ENCODE measurements at regions not wholly inside any gene's neighbourhood (a gene's known extent, or its start where the extent isn't known, plus 50 kb on each side); places are given as distances from the start of the nearest gene placed in this dataset.

DNA sequence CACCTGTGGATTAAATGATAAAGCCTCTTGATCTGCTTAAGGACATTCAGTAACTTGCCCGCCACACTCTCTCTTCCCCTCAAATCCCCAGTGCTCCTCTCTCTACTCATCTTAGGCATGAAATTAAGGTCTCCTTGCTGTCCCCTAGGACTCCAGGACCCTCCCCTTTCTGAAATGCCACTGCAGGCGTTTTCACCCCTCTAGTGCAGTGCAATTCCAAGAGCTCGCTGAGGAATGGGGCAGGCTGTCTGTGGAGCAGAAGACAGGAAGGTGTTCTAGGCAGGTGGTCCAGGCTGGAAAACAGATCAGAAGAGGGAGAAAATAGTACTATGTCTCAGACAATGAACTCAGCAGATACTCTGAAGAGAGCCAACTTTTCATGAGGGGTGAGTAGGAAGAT lies 55.8 kb upstream of the ARHGAP42 start:
- Mint-ChIP-seq H3K27ac (ENCODE audit: unreplicated experiment) (no peak overlapping the region), H3K4me1 (ENCODE audit: low read depth, unreplicated experiment) (peaks cover 33% of the 10 kb centered on the region), H3K27me3 (ENCODE audit: unreplicated experiment) (no peaks in the 10 kb centered on the region), H3K36me3 (ENCODE audit: unreplicated experiment) (no peaks in the 10 kb centered on the region), H3K4me3 (ENCODE audit: unreplicated experiment) (no peak overlapping the region), H3K9me3 (ENCODE audit: unreplicated experiment) (no peaks in the 10 kb centered on the region)
- TF ChIP-seq, protein P1, sequence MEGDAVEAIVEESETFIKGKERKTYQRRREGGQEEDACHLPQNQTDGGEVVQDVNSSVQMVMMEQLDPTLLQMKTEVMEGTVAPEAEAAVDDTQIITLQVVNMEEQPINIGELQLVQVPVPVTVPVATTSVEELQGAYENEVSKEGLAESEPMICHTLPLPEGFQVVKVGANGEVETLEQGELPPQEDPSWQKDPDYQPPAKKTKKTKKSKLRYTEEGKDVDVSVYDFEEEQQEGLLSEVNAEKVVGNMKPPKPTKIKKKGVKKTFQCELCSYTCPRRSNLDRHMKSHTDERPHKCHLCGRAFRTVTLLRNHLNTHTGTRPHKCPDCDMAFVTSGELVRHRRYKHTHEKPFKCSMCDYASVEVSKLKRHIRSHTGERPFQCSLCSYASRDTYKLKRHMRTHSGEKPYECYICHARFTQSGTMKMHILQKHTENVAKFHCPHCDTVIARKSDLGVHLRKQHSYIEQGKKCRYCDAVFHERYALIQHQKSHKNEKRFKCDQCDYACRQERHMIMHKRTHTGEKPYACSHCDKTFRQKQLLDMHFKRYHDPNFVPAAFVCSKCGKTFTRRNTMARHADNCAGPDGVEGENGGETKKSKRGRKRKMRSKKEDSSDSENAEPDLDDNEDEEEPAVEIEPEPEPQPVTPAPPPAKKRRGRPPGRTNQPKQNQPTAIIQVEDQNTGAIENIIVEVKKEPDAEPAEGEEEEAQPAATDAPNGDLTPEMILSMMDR (IDR thresholded peaks at IDR 0.05; ENCODE audit: partially characterized antibody, unreplicated experiment) = no peak
- DNase-seq = no peak

DNA sequence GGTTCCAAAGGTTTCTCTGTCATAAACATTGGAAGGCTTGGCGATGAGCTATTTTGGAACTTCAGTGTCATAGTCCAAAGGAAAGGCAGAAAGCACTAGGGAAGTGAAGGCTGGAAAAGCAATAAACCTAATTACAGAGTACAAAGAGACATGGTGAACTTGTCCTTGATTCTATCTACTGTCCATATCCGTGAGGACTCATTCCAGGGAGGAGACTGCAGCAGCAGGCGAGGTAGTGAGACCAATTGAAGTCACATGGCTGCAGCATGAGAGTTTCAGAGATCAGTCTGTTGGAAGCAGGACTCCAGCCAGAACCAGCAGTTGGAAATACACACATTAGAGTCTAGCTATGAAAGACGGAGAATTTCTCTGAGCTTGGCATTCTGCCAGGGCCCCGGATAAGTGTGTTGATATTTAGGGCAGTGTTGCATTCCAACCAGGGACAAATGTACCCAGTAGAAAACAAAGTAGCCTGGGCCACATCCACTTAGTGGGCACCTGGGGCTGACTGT lies 54.1 kb upstream of the ARHGAP42 start:
- H3K27ac Mint-ChIP-seq (ENCODE audit: unreplicated experiment) = no peak overlapping the region
- H3K27me3 Mint-ChIP-seq (ENCODE audit: unreplicated experiment) = peaks cover 4% of the 10 kb centered on the region
- no peak for DNase-seq
- H3K4me1 Mint-ChIP-seq (ENCODE audit: low read depth, unreplicated experiment) = peaks cover 42% of the 10 kb centered on the region
- TF ChIP-seq, protein P1 (IDR thresholded peaks at IDR 0.05; ENCODE audit: partially characterized antibody, unreplicated experiment) = no peak
- peaks cover 8% of the 10 kb centered on the region for H3K9me3 Mint-ChIP-seq (ENCODE audit: unreplicated experiment)
- H3K36me3 Mint-ChIP-seq (ENCODE audit: unreplicated experiment) = peaks cover 5% of the 10 kb centered on the region
- H3K4me3 Mint-ChIP-seq (ENCODE audit: unreplicated experiment) = no peak overlapping the region

DNA sequence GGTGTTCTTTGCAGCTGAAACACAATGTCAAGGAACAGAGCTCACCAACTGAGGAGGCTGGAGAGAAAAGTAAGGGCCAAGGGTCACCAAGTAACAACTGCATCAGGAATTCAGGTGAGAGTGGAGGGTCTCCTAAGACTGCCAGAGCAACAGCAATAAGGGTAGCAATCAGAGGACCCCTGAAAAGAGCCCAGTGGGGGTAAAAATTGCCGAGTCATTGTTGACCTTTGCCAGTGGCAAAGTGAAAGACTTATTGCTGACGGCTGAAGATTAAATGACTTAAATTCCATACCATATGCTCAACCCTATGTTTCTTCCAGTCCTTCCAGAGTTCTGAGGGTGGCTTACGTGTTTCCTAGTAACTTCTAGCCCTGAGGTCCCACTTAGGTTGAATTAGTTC lies 51.9 kb upstream of the ARHGAP42 start:
- Mint-ChIP-seq H3K4me3 (ENCODE audit: unreplicated experiment) (no peak overlapping the region), H3K36me3 (ENCODE audit: unreplicated experiment) (peaks cover 5% of the 10 kb centered on the region), H3K9me3 (ENCODE audit: unreplicated experiment) (peaks cover 8% of the 10 kb centered on the region), H3K27ac (ENCODE audit: unreplicated experiment) (no peak overlapping the region), H3K27me3 (ENCODE audit: unreplicated experiment) (peaks cover 4% of the 10 kb centered on the region), H3K4me1 (ENCODE audit: low read depth, unreplicated experiment) (peaks cover 43% of the 10 kb centered on the region)
- TF ChIP-seq, protein P1 (IDR thresholded peaks at IDR 0.05; ENCODE audit: partially characterized antibody, unreplicated experiment) = no peak
- no peak for DNase-seq

DNA sequence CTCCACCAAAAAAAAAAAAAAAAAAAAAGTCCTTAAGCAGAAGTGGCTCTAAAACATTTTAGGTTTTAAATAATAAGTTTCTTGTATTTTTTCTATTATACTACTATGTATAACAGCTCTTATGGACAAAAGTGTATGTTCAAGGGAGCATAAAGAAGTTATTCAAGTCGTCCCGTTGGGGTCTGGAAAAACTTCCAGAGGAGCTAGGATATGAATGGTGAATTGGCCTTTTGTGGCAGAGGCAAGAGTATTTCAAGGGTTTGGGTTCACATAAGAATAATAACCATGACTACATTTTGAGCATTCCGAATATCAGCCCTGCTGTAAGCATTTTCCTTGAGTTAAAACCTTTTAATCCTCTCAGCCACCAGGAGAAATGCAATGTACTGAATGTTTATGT lies 50.6 kb upstream of the ARHGAP42 start:
- Mint-ChIP-seq H3K9me3 (ENCODE audit: unreplicated experiment) (peaks cover 8% of the 10 kb centered on the region), H3K27ac (ENCODE audit: unreplicated experiment) (no peak overlapping the region), H3K4me1 (ENCODE audit: low read depth, unreplicated experiment) (peaks cover 37% of the 10 kb centered on the region), H3K36me3 (ENCODE audit: unreplicated experiment) (peaks cover 5% of the 10 kb centered on the region), H3K4me3 (ENCODE audit: unreplicated experiment) (no peak overlapping the region), H3K27me3 (ENCODE audit: unreplicated experiment) (peaks cover 4% of the 10 kb centered on the region)
- TF ChIP-seq, protein P1 (IDR thresholded peaks at IDR 0.05; ENCODE audit: partially characterized antibody, unreplicated experiment) = no peak
- no peak for DNase-seq

Data from glutamatergic neuron (in vitro differentiated cells).